K562 (cell line): ENCODE measurements at regions not wholly inside any gene's neighbourhood (a gene's known extent, or its start where the extent isn't known, plus 50 kb on each side); places are given as distances from the start of the nearest gene placed in this dataset.
A peak's percentile ranks its signal among the peaks of the same experiment; 100 is the strongest.

Experiments used
- ETV1 ChIP-seq: fragments of 450-650 bp; conservative IDR thresholded peaks from 2 replicates; pipeline ENCODE4 v1.6.1; 2016; ENCODE audit warnings: missing genetic modification characterization, control low read depth, low read depth, missing compliant biosample characterization
- FOXA3 ChIP-seq, 2 experiments: fragments of 450-650 bp in 1 of 2; sonication (generic) in 1 of 2; formaldehyde crosslinking; IDR thresholded peaks in 1 of 2; conservative IDR thresholded peaks in 1 of 2; 2 replicates each; pipeline versions ENCODE4 v1.4.0 to v1.8.0; 2020 to 2022; ENCODE audit warnings: mild to moderate bottlenecking in 2 of 2, missing genetic modification reagents in 1 of 2
- MTA3 ChIP-seq: fragments of 450-650 bp; formaldehyde crosslinking; IDR thresholded peaks from 2 replicates; pipeline ENCODE4 v1.6.1; 2017; ENCODE audit warnings: mild to moderate bottlenecking, borderline replicate concordance
- RAD21 ChIP-seq, 2 experiments: fragments of 250-450 bp in 1 of 2; fragments of 450-650 bp in 1 of 2; sonication (Bioruptor Pico) in 1 of 2; formaldehyde crosslinking in 1 of 2; IDR thresholded peaks in 1 of 2; conservative IDR thresholded peaks in 1 of 2; 2 replicates each; pipeline versions ENCODE4 v1.4.0 to v1.8.0; 2020 to 2022; ENCODE audit warnings: mild to moderate bottlenecking in 2 of 2, moderate library complexity in 1 of 2
- SIN3B ChIP-seq: fragments of 450-650 bp; IDR thresholded peaks from 2 replicates; pipeline ENCODE4 v1.6.1; 2017; ENCODE audit warnings: low read depth, mild to moderate bottlenecking, moderate library complexity
- SRF ChIP-seq, 2 experiments: fragments of 250-450, 450-650 bp in 1 of 2; sonication (Bioruptor Pico) in 1 of 2; sonication (generic) in 1 of 2; formaldehyde crosslinking; IDR thresholded peaks; 2 replicates each; pipeline versions ENCODE4 v1.5.0 to v1.5.1; 2020 to 2022; ENCODE audit warnings: mild to moderate bottlenecking in 1 of 2, missing genetic modification reagents in 1 of 2
- SRSF3 ChIP-seq: fragments of 200-400 bp; formaldehyde crosslinking; IDR thresholded peaks from 2 replicates; pipeline ENCODE4 v1.6.1; 2016; ENCODE audit warnings: mild to moderate bottlenecking, low read length, moderate library complexity; ENCODE audit not compliant: insufficient read depth
- STAT5A ChIP-seq: IDR thresholded peaks from 2 replicates; pipeline ENCODE4 v1.6.1; 2012; ENCODE audit warnings: low read length, inconsistent platforms, borderline replicate concordance
- TAF1 ChIP-seq: IDR thresholded peaks from 2 replicates; pipeline ENCODE4 v1.6.1; 2011; ENCODE audit warnings: mild to moderate bottlenecking, low read length, moderate library complexity; ENCODE audit not compliant: insufficient read depth, control insufficient read depth, severe bottlenecking; ENCODE audit errors: extremely low read depth
- TEAD2 ChIP-seq: fragments of 450-650 bp; IDR thresholded peaks from 2 replicates; pipeline ENCODE4 v1.6.1; 2016; ENCODE audit warnings: missing genetic modification characterization, control low read depth, missing compliant biosample characterization
- ZNF174 ChIP-seq: fragments of 250-450 bp; sonication (Bioruptor Pico); IDR thresholded peaks from 2 replicates; pipeline ENCODE4 v1.4.0; 2020; ENCODE audit warnings: mild to moderate bottlenecking
- ZNF239 ChIP-seq: fragments of 250-450 bp; sonication (Bioruptor Pico); IDR thresholded peaks from 2 replicates; pipeline ENCODE4 v1.4.0; 2020; ENCODE audit warnings: mild to moderate bottlenecking
- ZNF79 ChIP-seq: fragments of 250-450 bp; sonication (Bioruptor Pico); IDR thresholded peaks from 2 replicates; pipeline ENCODE4 v1.4.0; 2020; ENCODE audit warnings: low read depth, mild to moderate bottlenecking, moderate library complexity
- TF ChIP-seq, protein P1 (sequence below): fragments of 250-450 bp; sonication (Bioruptor Pico); IDR thresholded peaks from 2 replicates; pipeline ENCODE4 v1.5.0; 2022; ENCODE audit warnings: mild to moderate bottlenecking
- TF ChIP-seq, protein P2 (sequence below): fragments of 250-450 bp; sonication (Bioruptor Pico); IDR thresholded peaks from 2 replicates; pipeline ENCODE4 v1.5.0; 2021; ENCODE audit warnings: mild to moderate bottlenecking, moderate library complexity

DNA sequence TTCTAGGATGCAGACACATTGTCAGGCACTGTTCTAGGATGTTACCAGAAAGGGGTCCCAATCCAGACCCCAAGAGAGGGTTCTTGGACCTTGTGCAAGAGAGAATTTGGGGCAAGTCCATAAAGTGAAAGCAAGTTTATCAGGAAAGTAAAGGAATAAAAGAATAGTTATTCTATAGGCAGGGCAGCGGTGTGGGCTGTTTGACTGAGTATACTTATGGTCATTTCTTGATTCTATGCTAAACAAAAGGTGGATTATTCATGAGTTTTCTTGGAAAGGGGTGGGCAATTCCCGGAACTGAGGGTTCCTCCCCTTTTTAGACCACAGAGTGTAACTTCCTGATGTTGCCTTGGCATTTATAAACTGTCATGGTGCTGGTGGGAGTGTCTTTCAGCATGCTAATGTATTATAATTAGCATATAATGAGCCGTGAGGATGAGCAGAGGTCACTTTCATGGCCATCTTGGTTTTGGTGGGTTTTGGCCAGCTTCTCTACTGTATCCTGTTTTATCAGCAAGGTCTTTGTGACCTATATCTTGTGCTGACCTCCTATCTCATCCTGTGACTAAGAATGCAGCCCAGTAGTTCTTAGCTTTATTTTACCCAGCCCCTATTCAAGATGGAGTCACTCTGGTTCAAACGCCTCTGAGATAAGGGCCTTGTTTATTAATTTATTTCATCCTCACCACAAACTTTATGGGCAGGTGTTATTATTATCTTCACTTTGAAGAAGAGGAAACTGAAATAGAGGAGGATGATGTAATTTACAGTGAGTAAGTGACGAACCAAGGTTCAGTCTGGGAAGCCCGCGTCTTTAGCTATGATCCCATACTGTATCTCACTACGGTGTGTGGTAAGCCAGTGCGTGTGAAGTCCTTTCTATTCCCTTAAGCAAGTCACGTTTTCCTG, 186.0 kb upstream of the KLF4 start (continued):
- TF ChIP-seq, protein P1, sequence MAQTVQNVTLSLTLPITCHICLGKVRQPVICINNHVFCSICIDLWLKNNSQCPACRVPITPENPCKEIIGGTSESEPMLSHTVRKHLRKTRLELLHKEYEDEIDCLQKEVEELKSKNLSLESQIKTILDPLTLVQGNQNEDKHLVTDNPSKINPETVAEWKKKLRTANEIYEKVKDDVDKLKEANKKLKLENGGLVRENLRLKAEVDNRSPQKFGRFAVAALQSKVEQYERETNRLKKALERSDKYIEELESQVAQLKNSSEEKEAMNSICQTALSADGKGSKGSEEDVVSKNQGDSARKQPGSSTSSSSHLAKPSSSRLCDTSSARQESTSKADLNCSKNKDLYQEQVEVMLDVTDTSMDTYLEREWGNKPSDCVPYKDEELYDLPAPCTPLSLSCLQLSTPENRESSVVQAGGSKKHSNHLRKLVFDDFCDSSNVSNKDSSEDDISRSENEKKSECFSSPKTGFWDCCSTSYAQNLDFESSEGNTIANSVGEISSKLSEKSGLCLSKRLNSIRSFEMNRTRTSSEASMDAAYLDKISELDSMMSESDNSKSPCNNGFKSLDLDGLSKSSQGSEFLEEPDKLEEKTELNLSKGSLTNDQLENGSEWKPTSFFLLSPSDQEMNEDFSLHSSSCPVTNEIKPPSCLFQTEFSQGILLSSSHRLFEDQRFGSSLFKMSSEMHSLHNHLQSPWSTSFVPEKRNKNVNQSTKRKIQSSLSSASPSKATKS (CRISPR knock-in tag): peak; percentile 82
- TF ChIP-seq STAT5A (peak; percentile 79), TAF1 (no peak), TEAD2 (tag) (peak; percentile 66; the same call in 1 of the 2 replicates), SIN3B (no peak), RAD21 (CRISPR knock-in tag; conservative IDR thresholded peaks at IDR 0.05 in 1 of 2, IDR thresholded peaks at IDR 0.05 in 1 of 2) (0 out of 4 replicates have a peak, but pooled peaks of 1 of the 2 experiments have one; percentile 30), ETV1 (tag) (peak; percentile 75), MTA3 (no peak), SRF (CRISPR knock-in tag; IDR thresholded peaks at IDR 0.05) (peak in 1 of 2 experiments; percentile 65; a peak in 1 of 4 replicates), ZNF174 (CRISPR knock-in tag) (0 out of 2 replicates have a peak, but pooled peaks have one; percentile 48), ZNF239 (CRISPR knock-in tag) (peak; percentile 93), SRSF3 (no peak), ZNF79 (CRISPR knock-in tag) (peak; percentile 94), FOXA3 (CRISPR knock-in tag; conservative IDR thresholded peaks at IDR 0.05 in 1 of 2, IDR thresholded peaks at IDR 0.05 in 1 of 2) (0 out of 4 replicates have a peak, but pooled peaks of 1 of the 2 experiments have one; percentile 29)
- TF ChIP-seq, protein P2, sequence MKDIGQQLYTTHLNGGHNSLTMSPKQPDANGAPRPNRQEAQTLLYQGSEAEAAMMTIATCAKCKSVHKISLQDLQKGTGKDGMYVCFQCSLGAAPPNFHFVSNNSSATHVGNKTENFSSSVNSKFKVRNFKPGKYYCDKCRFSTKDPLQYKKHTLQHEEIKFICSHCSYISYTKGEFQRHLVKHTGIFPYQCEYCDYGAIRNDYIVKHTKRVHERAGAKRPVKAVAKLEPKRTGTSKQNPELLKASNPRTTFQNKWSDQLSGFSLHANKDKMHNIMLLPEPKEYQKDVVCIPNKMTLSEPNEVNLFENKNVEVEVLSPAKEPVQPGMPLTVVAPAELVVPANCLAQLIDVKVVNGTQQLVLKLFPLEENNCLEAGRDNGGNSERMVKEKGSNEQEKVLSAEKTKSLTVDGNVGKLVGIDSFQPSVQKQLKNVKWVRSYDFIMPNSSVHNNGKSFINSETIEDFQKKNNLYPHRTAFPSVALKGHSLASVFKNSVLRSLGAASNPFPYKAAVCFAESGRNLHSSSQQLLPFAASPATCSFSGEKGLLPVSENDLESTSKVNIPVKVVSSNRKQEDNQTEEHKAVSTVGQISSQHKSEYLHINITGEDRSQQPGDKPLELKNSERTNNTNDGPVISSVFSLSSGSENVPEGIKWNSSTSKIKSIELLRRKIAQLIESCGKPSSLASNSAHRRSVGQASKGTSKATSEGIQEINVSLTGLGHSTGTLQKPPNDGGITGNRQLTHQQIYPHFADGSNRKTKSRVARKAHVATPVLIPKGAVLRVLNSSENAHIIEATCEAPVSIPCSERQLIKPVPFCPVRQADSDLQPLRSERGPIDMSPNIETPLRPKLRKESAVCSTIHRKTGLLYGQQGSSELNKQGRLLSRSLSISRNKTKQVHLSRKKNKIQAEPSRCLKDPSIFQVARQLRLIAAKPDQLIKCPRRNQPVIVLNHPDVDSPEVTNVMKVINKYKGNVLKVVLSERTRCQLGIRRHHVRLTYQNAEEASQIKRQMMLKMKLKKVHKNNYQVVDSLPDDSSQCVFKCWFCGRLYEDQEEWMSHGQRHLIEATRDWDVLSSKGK (CRISPR knock-in tag): peak; percentile 85; the same call in 1 of the 2 replicates
